ENCODE measurements at regions not wholly inside any gene's neighbourhood (a gene's known extent, or its start where the extent isn't known, plus 50 kb on each side); places are given as distances from the start of the nearest gene placed in this dataset.

DNA sequence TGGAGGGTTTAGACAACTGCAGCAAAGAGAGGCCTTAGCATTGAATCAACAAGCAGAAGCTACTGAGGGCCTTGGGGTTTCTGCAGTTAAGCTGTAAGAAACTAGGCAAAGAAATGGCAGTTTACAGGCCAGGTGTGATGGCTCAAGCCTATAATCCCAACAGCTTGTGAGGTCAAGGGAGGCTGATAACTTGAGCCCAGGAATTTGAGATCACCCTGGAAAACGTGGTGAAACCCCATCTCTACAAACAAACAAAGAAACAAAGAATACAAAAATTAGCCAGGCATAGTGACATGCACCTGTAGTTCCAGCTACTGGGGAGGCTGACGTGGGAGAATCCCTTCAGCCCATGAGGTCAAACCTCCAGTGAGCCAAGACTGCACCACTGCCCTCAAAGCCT is 421.6 kb upstream of the CHST9 start:
- H3K27me3 ChIP-seq (ENCODE audit: insufficient read depth, low read length) = no peaks in the 10 kb centered on the region
- TF ChIP-seq MAX (IDR thresholded peaks at IDR 0.05) = no peak
- TF ChIP-seq RAD21 (IDR thresholded peaks at IDR 0.05; ENCODE audit: low read depth) = no peak
- TF ChIP-seq POLR2A (IDR thresholded peaks at IDR 0.05; ENCODE audit: borderline replicate concordance, extremely low read depth, insufficient read depth, insufficient read length) = no peak
- no peak for TF ChIP-seq SIN3A (IDR thresholded peaks at IDR 0.05; ENCODE audit: low read depth)
- no peak for TF ChIP-seq REST (IDR thresholded peaks at IDR 0.05; ENCODE audit: low read depth)
- TF ChIP-seq JUND (IDR thresholded peaks at IDR 0.05) = no peak
- TF ChIP-seq, protein P1, sequence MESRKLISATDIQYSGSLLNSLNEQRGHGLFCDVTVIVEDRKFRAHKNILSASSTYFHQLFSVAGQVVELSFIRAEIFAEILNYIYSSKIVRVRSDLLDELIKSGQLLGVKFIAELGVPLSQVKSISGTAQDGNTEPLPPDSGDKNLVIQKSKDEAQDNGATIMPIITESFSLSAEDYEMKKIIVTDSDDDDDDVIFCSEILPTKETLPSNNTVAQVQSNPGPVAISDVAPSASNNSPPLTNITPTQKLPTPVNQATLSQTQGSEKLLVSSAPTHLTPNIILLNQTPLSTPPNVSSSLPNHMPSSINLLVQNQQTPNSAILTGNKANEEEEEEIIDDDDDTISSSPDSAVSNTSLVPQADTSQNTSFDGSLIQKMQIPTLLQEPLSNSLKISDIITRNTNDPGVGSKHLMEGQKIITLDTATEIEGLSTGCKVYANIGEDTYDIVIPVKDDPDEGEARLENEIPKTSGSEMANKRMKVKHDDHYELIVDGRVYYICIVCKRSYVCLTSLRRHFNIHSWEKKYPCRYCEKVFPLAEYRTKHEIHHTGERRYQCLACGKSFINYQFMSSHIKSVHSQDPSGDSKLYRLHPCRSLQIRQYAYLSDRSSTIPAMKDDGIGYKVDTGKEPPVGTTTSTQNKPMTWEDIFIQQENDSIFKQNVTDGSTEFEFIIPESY (IDR thresholded peaks at IDR 0.05; ENCODE audit: extremely low read depth, insufficient replicate concordance, low read length) = no peak
- TF ChIP-seq, protein P2, sequence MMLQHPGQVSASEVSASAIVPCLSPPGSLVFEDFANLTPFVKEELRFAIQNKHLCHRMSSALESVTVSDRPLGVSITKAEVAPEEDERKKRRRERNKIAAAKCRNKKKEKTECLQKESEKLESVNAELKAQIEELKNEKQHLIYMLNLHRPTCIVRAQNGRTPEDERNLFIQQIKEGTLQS (IDR thresholded peaks at IDR 0.05) = no peak
- no peak for TF ChIP-seq EGR1 (IDR thresholded peaks at IDR 0.05; ENCODE audit: low read depth)
- TF ChIP-seq FOSL1 (IDR thresholded peaks at IDR 0.05; ENCODE audit: low read depth) = no peak
- no peak for TF ChIP-seq TCF7L2 (IDR thresholded peaks at IDR 0.05; ENCODE audit: borderline replicate concordance, extremely low read depth, insufficient read depth, insufficient read length)
- no peak for TF ChIP-seq SP1 (IDR thresholded peaks at IDR 0.05; ENCODE audit: low read depth)
- no peak for TF ChIP-seq POLR2AphosphoS5 (IDR thresholded peaks at IDR 0.05; ENCODE audit: low read depth, low read length)
- no peak for TF ChIP-seq EZH2phosphoT487 (IDR thresholded peaks at IDR 0.05; ENCODE audit: borderline replicate concordance)
- TF ChIP-seq ELF1 (IDR thresholded peaks at IDR 0.05; ENCODE audit: borderline replicate concordance, low read depth) = no peak
- TF ChIP-seq CBX3 (IDR thresholded peaks at IDR 0.05; ENCODE audit: low read depth) = no peak
- TF ChIP-seq YY1 (IDR thresholded peaks at IDR 0.05; ENCODE audit: extremely low read depth, insufficient replicate concordance, low read depth, low read length) = no peak
- no peak for TF ChIP-seq CEBPB (IDR thresholded peaks at IDR 0.05; ENCODE audit: low read depth)
- no peaks in the 10 kb centered on the region for H3K36me3 ChIP-seq (ENCODE audit: control insufficient read depth in 1 of 2, insufficient read depth in 2 of 2, low read length in 2 of 2)
- intact Hi-C loops (cut with micrococcal nuclease) = no loop called here
- H3K9ac ChIP-seq (ENCODE audit: low read length) = no peak overlapping the region
- ChIA-PET RAD21 (ENCODE audit: low non-redundant PET in 1 of 2, low total read pairs in 2 of 2, uncharacterized antibody in 2 of 2, unreplicated experiment in 2 of 2) (no interaction called here), POLR2A (no interaction called here), CTCF (interaction anchor here (0.7 kb wide), 1 partner anchor 144 kb away, joined by 3 read pairs; no protein-coding TSS in a partner anchor)
- BruUV-seq (replicated peaks) = no TSS peak
- H3K27ac ChIP-seq (ENCODE audit: low read depth, low read length) = no peak overlapping the region
- no peaks in the 10 kb centered on the region for H3K9me3 ChIP-seq (ENCODE audit: control insufficient read depth in 1 of 2, insufficient read depth in 1 of 2, low read depth in 1 of 2, low read length in 2 of 2)
- H2AFZ ChIP-seq (ENCODE audit: low read depth, low read length, poor library complexity, severe bottlenecking) = no peak overlapping the region
- no peaks in the 10 kb centered on the region for H3K9me2 ChIP-seq (ENCODE audit: insufficient read depth)
- ATAC-seq (no peak), DNase-seq (ENCODE audit: low read depth, low spot score) (no peak)
- H3K4me2 ChIP-seq (ENCODE audit: low read length) = no peak overlapping the region
- H3K4me3 ChIP-seq (replicated peaks in 1 of 2; ENCODE audit: low read depth in 1 of 2, low read length in 2 of 2) = no peak overlapping the region
- no peaks in the 10 kb centered on the region for H3K4me1 ChIP-seq (ENCODE audit: control insufficient read depth in 1 of 2, insufficient read depth in 2 of 2, low read length in 2 of 2)
- no peaks in the 10 kb centered on the region for H3K79me2 ChIP-seq (ENCODE audit: insufficient read depth, low read length)
- H4K20me1 ChIP-seq (ENCODE audit: insufficient read depth) = no peaks in the 10 kb centered on the region

Measured in HCT116 (cell line).